ENCODE measurements at regions not wholly inside any gene's neighbourhood (a gene's known extent, or its start where the extent isn't known, plus 50 kb on each side); places are given as distances from the start of the nearest gene placed in this dataset.
A peak's percentile ranks its signal among the peaks of the same experiment; 100 is the strongest.

- no peak for TF ChIP-seq YY1 (IDR thresholded peaks at IDR 0.05)
These were observed 114.7 kb upstream of the ZNF217 start (continued) for GRCh38 chr20:53708129-53708968.

- 54% methylated on average over 6 of the region's 6 CpGs for WGBS
- H3K4me3 ChIP-seq (ENCODE audit: low read depth in 1 of 3, low read length in 3 of 3): no peak overlapping the region
- peak overlapping the region; percentile 8 to 51 for H3K27ac ChIP-seq (ENCODE audit: low read depth in 1 of 2, low read length in 2 of 2)
- H3K27me3 ChIP-seq (ENCODE audit: control insufficient read depth in 4 of 4, insufficient read depth in 4 of 4, low read length in 3 of 4): no peaks in the 10 kb centered on the region
- no peak overlapping the region for H3K9ac ChIP-seq (ENCODE audit: low read depth in 1 of 2, low read length in 2 of 2)
- H3K36me3 ChIP-seq (ENCODE audit: control insufficient read depth in 4 of 4, insufficient read depth in 3 of 4, low read depth in 1 of 4, low read length in 3 of 4): no peaks in the 10 kb centered on the region
- H3K9me3 ChIP-seq (ENCODE audit: control insufficient read depth in 4 of 4, low read length in 3 of 4): no peaks in the 10 kb centered on the region
- H3K4me1 ChIP-seq (ENCODE audit: control insufficient read depth in 4 of 4, insufficient read depth in 4 of 4, low read length in 3 of 4): peaks cover 13 to 31% (median 21%) of the 10 kb centered on the region in 4 donors
- TF ChIP-seq FOXA2 (IDR thresholded peaks at IDR 0.05): no peak
- TF ChIP-seq JUND (IDR thresholded peaks at IDR 0.05): no peak
- TF ChIP-seq HNF4G (IDR thresholded peaks at IDR 0.05): no peak
- no peak for TF ChIP-seq HNF4A (conservative IDR thresholded peaks at IDR 0.05)
- DNase-seq (ENCODE audit: low spot score): no peak
These were observed 113.9 kb upstream of the ZNF217 start for GRCh38 chr20:53707371-53708055.

GRCh38 chr20:53706466-53707370 lies 113.1 kb upstream of the ZNF217 start:
- WGBS: 69% methylated on average over 6 of the region's 6 CpGs
- Histone ChIP-seq H3K27me3 (ENCODE audit: control insufficient read depth in 4 of 4, insufficient read depth in 4 of 4, low read length in 3 of 4) (no peaks in the 10 kb centered on the region), H3K36me3 (ENCODE audit: control insufficient read depth in 4 of 4, insufficient read depth in 3 of 4, low read depth in 1 of 4, low read length in 3 of 4) (no peaks in the 10 kb centered on the region), H3K27ac (ENCODE audit: low read depth in 1 of 2, low read length in 2 of 2) (peak overlapping the region; percentile 8 to 51), H3K4me3 (ENCODE audit: low read depth in 1 of 3, low read length in 3 of 3) (no peak overlapping the region), H3K9me3 (ENCODE audit: control insufficient read depth in 4 of 4, low read length in 3 of 4) (no peaks in the 10 kb centered on the region), H3K9ac (ENCODE audit: low read depth in 1 of 2, low read length in 2 of 2) (no peak overlapping the region), H3K4me1 (ENCODE audit: control insufficient read depth in 4 of 4, insufficient read depth in 4 of 4, low read length in 3 of 4) (peaks cover 10 to 24% (median 16%) of the 10 kb centered on the region in 4 donors)
- no peak for DNase-seq (ENCODE audit: low spot score)
- TF ChIP-seq YY1 (IDR thresholded peaks at IDR 0.05) (no peak), JUND (IDR thresholded peaks at IDR 0.05) (peak in 1 of 2 donors; percentile 19), ZBTB33 (IDR thresholded peaks at IDR 0.05) (no peak), FOXA1 (IDR thresholded peaks at IDR 0.05) (no peak), EGR1 (IDR thresholded peaks at IDR 0.05; ENCODE audit: low read depth in 2 of 2) (no peak), MAX (IDR thresholded peaks at IDR 0.05) (no peak)

GRCh38 chr20:53706008-53706465 lies 112.4 kb upstream of the ZNF217 start:
- no peaks in the 10 kb centered on the region for H3K36me3 ChIP-seq (ENCODE audit: control insufficient read depth in 4 of 4, insufficient read depth in 3 of 4, low read depth in 1 of 4, low read length in 3 of 4)
- no peak overlapping the region for H3K27ac ChIP-seq (ENCODE audit: low read depth in 1 of 2, low read length in 2 of 2)
- no peak overlapping the region for H3K9ac ChIP-seq (ENCODE audit: low read depth in 1 of 2, low read length in 2 of 2)
- no peaks in the 10 kb centered on the region for H3K9me3 ChIP-seq (ENCODE audit: control insufficient read depth in 4 of 4, low read length in 3 of 4)
- no peak for DNase-seq (ENCODE audit: low spot score)
- H3K4me1 ChIP-seq (ENCODE audit: control insufficient read depth in 4 of 4, insufficient read depth in 4 of 4, low read length in 3 of 4): peaks cover 7 to 18% (median 13%) of the 10 kb centered on the region in 4 donors
- 95% methylated on average over 2 of the region's 2 CpGs for WGBS
- no peak overlapping the region for H3K4me3 ChIP-seq (ENCODE audit: low read depth in 1 of 3, low read length in 3 of 3)
- H3K27me3 ChIP-seq (ENCODE audit: control insufficient read depth in 4 of 4, insufficient read depth in 4 of 4, low read length in 3 of 4): no peaks in the 10 kb centered on the region
- no peak for TF ChIP-seq GABPA (IDR thresholded peaks at IDR 0.05 in 1 of 2, conservative IDR thresholded peaks at IDR 0.05 in 1 of 2)
- TF ChIP-seq JUND (IDR thresholded peaks at IDR 0.05): no peak
- no peak for TF ChIP-seq REST (IDR thresholded peaks at IDR 0.05)
- no peak for TF ChIP-seq ZBTB33 (IDR thresholded peaks at IDR 0.05)
- no peak for TF ChIP-seq TAF1 (conservative IDR thresholded peaks at IDR 0.05)
- no peak for TF ChIP-seq HNF4G (IDR thresholded peaks at IDR 0.05)
- no peak for TF ChIP-seq RXRA (IDR thresholded peaks at IDR 0.05)
- no peak for TF ChIP-seq ATF3 (IDR thresholded peaks at IDR 0.05)

All from liver (tissue), 7 donors.